Fibroblast of villous mesenchyme (primary cell): ENCODE measurements at regions not wholly inside any gene's neighbourhood (a gene's known extent, or its start where the extent isn't known, plus 50 kb on each side); places are given as distances from the start of the nearest gene placed in this dataset.

ENCODE experiments used
- DNase-seq: peaks from one replicate; pipeline ENCODE4 v3.0.0-alpha.2; 2010; ENCODE audit warnings: low read depth
- H3K4me3 ChIP-seq: 2 replicates; pipeline ENCODE4 v1.5.1; 2011; ENCODE audit warnings: low read depth, mild to moderate bottlenecking, low read length
- CTCF ChIP-seq: IDR thresholded peaks from 2 replicates; pipeline ENCODE4 v1.5.1; 2012; ENCODE audit warnings: low read depth, mild to moderate bottlenecking, low read length; ENCODE audit not compliant: insufficient read depth

- DNase-seq, result peak; percentile 69
- no peak for TF ChIP-seq CTCF
- no peak overlapping the region for H3K4me3 ChIP-seq
Measured at GRCh38 chr6:110529355-110529754, 52.9 kb upstream of the SLC22A16 start.

DNA sequence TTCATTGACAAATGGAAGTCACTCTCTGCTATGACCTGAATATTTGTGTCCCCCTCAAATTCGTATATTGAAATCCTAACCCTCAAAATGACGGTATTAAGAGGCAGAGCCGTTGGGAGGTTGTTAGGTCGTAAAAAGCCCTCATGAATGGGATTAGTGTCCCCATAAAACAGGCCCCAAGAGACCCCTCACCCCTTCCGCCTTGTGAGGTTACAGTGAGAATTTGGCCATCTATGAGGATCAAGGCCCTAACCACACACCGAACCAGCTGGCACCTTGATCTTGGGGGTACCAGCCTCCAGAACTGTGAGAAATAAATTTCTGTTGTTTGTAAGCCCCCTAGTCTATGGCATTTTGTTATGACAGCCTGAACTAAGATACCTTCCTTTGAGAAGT is 52.5 kb upstream of the SLC22A16 start:
- no peak overlapping the region for H3K4me3 ChIP-seq
- no peak for TF ChIP-seq CTCF
- DNase-seq, result no peak

DNA sequence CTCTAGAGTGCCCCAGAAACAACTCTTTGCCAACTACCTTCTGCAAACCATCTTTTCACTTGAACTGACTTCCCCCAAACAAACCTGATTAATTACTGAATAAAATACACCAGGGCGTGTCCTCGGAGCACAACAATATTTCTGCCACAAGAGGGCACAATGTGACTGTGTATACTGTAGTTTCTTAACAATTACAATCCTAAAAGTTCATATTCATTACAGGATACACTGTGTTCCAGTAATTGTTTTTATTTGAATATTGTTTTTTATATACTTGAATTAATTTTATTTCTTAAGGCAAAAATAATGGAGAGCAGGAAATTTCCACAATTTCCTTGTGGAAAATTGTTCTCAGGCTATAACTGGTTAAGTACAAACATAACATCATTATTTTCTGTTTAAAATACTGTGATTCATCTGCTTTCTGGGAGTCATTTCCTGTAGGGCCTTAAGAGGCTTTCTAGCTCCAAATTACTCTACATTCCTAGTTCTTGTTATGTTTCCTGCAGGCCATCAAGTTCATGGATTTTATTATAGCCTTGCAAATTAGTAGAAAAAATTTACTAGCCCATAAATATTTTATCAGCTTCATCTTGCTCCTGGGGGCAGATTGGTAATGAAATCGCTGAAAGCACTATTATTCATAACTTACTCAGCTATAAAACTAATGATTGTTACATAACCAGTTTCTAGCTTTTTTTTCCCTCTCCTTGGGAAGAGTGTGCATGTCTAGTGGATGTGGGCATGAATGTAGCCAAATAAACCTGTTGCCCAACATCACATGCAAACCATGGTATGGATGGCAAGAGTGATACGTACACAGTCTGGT is 51.9 kb upstream of the SLC22A16 start:
- TF ChIP-seq CTCF, result peak; percentile 71
- H3K4me3 ChIP-seq, result no peak overlapping the region
- peak; percentile 91 for DNase-seq

DNA sequence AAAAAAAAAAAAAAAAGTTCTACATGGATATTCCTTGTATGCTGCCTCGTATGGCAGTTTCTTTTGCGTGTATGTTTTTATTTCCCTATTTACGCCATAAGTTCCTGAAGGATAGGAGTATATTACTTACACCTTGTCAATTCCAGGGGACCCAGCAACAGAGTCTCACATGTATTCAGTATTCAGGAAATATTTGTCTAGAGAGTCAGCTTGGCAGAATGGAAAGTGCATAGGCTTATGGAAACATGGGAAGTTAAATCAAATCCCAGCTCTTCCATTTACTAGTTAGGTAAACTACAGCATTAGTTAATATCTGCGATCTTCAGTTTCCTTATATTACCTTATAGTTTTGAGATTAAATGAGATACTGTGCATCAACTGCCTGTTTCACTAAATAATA is 51.1 kb upstream of the SLC22A16 start:
- no peak overlapping the region for H3K4me3 ChIP-seq
- no peak for DNase-seq
- no peak for TF ChIP-seq CTCF

DNA sequence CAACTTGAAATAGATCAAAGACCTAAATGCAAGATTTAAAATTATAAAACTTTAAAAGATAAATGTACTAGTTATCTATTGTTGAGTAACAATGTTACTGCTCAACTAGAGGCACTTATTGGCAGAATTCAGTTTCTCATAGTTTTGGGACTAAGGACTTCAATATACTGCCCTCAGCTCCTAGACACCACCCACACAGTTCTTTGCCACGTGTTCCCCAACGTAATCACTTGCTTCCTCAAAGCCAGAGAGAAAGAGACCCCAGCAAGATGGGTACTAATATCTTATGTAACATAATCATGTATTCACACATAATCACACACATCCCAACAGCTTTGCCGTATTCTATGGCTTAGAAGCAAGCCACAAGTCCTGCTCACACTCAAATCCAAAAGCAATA is 50.3 kb upstream of the SLC22A16 start:
- DNase-seq, result no peak
- TF ChIP-seq CTCF, result no peak
- H3K4me3 ChIP-seq, result no peak overlapping the region
